T1000 (cell line): ENCODE measurements at regions not wholly inside any gene's neighbourhood (a gene's known extent, or its start where the extent isn't known, plus 50 kb on each side); places are given as distances from the start of the nearest gene placed in this dataset.
"Not testable (repeated sequence)": the region's sequence is repeated elsewhere in the genome, so short reads cannot be mapped to it uniquely, and the experiment has no call there.

Source experiments
- DNase-seq: peaks from one replicate; lab custom pipeline; 2025; ENCODE audit warnings: mixed read lengths; lab: John Stamatoyannopoulos, UW

DNA sequence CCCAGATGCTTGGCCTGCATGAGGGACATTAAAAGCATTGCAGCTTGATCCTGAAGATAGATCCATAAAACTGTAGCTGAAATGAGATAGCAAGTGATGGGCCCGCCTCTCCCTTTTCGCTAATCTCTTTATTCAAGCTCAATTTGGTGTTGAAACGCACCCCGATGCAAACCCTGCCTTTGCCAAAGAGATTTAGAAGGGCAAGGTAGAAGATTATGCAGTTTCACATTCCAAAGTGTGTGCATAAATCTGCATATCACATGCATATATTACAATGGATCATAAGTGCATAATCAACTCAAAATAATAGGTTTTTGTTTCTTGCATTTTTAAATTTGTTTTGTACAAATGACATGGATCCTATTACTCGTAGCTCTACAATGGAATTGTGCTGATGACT lies 80.1 kb upstream of the SHANK2 start:
- DNase-seq: no peak

DNA sequence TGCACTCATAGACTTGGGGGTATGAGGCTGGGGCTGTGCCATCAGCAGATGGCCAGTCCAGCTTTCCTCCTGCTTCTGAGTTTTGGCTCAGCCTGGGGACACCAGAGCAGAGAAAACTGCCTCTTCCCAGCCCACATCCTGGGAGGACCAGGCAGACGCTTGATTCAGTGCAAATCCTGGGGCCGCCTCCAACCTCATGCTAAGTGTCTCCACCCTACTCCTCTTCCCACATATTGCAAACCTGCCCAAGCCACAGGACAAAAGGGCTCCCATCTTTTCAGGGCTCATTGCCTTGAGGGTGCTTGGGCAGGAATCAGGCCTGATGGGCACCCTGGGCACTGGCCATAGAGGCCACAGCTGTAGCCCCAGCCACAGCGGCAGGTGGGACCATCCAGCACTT lies 79.7 kb upstream of the SHANK2 start:
- no peak for DNase-seq

DNA sequence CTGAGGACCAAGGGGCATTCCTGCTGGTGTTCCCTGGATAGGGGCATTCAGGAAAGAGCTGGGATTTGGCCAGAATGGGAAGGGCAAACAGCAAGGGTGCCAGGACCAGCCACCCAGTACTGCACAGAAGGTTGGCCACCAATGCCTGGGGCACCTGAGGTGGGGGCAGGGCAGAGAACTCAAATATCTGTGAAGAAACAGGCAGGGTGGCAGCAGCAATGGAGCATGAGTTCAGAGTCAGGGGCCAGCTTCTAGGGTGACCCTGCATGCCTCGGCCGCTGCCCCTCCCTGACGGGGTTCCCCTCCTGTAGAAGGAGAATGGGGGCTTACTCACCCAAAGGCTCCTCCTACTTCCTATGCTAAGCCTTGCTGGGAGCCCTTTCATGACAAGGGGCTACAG lies 79.3 kb upstream of the SHANK2 start:
- DNase-seq: no peak

DNA sequence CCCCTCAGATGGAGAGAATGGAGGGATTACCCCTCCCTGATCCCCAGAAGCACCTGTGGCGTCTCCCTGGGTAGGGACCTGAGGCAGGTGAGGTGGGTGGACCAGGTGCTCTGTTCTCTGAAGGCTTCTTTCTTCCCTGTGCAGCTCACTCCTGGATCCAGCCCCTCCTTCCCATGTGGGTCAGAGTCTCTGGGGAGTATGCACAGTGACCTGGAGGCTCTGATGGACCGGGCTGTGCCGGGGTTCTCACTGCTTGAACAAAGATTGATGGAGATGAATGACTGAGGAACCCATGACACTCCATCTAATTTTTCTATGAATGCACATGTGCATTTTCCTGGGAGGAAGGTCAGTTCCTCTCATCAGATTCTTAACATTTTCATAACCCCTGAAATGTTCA lies 78.6 kb upstream of the SHANK2 start:
- DNase-seq: no peak

DNA sequence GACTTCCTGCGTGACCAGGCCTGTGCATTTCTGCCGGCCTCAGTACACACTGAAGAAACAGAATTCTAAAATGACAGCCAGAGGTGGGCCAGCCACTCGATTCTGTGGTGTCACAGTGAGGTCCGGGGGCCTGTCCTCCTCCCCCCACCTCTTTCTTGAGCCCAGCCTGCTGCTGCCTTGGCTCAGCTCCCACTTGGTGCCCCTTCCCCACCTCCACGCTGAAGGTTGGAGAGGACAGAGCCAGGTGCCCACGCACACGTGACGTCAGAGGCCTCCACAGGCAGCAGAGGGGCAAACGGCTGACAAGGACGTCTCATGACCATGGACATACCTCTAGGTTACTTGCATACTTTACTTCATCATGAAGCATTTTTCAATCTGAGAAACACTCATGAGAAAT lies 78.0 kb upstream of the SHANK2 start:
- no peak for DNase-seq

DNA sequence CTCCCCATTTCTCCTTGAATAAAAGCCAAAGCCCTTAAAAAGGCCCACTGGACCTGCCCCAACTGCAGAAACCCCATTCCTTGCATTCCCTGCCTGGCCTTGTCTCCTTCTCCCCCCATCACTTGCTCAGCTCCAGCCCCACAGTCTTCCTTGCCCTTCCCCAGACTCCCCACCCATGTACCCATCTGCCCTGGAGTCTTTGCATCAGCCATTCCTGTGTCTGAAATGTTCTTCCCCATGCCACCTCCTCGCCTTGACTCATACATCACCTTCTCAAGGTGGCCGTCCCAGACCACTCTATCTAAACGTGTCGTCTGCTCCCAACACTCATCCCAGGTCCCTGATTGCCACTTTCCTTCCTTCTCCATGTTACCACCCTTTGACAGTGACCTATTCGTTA lies 77.4 kb upstream of the SHANK2 start:
- no peak for DNase-seq

DNA sequence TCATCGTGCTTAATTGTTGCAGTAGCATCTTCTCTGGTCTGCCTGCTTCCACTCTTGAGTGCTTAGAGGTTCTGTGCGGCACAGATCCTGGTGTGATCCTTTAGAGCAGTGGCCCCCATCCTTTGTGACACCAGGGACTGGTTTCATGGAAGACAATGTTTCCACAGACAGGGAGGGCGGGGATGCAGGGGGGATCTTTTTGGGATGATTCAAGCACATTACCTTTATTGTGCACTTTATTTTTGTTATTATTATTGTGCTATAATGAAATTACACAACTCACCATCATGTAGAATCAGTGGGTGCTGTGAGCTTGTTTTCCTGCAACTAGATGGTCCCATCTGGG lies 76.8 kb upstream of the SHANK2 start:
- no peak for DNase-seq

DNA sequence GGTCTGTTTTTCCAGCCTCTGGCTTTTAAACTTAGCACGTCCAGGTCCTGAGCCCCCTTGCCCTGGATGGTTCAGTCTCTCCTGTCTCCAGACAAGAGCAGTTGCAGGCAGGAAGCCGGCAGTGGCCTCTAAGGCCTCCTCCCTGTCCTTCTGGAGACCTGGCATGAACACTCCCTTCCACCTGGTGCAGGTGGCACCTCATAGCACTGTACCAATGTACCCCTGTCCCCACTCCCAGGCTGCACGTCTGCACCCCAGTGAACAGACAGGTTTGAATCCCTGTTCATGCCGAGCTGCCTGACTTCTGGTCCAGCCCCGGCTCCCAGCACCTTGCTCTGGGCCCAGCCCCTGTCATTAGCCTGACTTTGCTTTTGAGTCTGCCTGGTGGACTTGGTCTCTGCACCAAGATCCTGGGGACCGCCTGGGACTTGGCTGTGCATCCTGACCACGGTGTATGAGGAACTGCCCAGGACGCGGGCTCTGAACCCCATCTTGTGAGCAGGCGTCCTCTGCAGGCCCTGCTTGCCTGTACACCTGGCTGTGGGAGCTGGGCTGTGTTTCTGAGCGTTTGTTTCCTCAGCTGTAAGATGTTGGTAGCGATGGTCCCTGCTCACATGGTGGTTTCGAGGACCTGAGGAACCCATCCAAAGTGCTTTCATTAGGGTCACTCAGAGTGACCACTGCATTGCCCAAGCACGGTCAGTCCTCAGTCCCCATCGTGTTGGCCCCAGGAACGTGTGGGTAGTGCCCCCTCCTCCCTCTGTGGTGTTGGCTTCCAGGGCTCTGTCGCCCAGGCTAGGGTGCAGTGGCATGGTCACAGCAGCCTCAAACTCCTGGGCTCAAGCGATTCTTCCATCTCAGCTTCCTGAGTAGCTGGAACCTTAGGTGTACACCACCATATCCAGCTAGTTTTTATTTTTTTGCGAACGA lies 75.0 kb upstream of the SHANK2 start:
- no peak for DNase-seq

DNA sequence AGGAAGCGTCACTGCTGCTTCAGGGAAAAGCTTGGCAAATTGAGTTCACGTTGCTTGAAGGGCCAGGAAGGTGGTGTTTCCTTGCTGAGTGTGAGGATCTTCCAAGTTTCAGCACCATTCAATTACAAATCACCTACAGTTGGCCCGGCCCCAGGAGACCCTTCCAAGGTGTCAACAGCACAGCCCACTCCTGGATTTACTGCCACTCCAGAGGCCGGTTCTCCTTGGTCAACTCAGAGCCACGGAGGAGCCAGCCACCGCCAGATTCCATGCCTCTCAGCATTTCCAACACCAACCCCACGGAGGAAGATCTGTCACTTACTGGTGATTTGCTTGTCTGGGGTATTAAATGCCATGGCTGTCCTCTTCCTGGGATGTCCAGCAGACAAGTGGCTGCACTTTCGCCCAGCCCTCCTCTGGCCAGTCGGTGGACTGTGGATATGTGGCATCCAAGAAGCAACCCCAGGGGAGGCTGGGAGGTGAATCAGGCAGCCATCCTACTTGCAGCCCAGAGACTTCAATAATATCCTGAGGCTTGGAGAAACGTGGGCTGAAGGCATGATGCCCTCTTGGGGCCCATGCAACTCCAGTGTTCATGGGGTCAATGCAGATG lies 74.1 kb upstream of the SHANK2 start:
- no peak for DNase-seq

DNA sequence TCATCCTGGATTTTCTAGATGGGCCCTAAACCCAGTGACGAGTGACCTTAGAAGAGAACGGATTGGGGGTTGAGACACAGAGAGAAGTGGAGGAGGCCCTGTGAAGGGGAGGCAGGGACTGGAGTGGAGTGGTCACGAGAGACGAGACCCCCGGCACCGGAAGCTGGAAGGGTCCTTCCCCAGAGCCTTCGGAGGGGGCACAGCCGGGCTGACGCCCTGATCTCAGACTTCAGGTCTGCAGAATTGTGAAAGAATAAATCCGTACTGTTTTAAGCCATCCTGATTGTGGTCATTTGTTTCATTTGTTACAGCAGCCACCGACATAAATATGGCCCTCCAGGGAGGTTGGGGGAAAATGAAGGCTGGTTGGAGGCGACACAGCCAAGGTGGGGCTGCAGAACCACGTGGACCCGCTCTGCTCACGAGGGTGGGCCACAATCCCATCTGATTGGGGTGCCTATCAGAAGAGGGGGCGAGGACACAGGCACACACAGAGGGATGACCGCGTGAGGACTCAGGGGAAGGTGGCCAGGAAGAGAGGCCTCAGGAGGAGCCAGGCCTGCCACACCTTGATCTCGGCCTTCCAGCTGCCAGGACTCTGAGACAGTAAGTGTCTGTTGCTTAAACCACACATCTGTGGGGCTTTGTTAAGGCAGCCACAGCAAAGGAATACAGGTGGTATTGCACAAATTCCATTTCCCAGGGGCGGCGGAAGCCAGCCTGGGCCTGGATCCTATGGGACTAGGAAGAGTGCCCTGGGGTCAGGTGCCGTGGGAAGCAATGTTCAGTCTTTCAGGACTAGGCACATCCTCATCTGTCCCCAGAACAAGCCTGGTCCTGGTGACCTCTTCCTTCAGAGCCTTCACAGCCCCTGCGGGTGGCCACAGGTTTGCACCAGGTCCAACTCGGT lies 73.3 kb upstream of the SHANK2 start:
- no peak for DNase-seq

DNA sequence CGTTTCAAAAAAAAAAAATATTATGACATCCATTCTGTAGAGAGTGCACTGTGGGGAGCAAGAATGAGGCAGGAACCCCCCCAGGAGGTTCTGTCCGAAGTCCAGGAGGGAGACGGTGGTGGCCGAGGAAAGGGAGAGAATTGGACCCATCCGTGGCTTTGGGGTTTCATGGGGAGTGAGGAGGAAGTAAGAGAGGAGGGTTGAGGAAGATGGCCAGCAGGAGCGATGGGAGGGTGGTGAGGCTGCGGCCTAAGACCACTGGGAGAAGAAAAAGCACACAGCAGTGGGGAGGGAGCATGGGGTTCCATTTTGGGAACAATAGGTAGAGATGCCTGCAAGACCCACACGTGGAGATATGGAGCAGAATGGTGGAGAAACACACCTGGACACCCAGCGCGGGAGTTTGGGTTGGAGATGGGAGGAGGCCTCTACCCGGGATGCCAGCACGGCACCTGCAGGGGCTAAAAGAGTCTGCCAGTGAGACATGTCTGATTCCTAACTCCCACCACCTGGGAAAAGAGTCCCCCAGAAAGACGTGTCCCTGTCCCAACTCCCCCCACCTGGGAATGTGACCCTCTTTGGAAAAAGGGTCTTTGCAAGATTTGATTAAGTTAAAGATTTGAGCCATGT lies 72.5 kb upstream of the SHANK2 start:
- DNase-seq: no peak

DNA sequence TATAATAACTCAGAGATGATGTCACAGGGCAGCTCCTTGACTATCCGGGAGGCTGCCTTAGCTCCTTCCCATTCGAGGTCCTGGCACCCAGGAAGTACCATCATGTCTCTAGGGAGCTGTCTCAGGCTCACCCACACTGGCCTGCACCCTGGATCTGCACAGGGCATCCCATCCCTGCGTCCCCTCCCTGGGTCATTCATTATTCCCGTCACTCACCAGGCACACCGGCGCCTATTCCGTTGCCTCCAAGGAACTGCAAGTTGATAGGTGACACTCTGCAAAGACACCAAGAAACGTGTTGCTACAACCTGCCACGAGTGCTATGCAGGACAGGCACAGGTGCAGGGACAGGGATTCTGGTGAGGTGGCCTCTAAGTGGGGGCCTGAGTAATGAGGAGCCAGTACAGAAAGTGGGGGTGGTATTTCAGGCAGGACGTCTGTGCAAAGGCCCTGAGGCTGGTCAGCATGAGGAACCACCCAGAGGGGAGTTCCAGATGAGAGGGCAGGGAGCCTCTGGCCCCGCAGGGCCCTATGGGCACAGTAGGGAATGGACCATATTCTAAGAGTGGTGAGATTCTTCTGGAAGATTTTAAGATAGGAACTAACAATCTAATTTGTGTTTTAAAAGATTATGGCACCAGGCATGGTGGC lies 71.6 kb upstream of the SHANK2 start:
- no peak for DNase-seq

DNA sequence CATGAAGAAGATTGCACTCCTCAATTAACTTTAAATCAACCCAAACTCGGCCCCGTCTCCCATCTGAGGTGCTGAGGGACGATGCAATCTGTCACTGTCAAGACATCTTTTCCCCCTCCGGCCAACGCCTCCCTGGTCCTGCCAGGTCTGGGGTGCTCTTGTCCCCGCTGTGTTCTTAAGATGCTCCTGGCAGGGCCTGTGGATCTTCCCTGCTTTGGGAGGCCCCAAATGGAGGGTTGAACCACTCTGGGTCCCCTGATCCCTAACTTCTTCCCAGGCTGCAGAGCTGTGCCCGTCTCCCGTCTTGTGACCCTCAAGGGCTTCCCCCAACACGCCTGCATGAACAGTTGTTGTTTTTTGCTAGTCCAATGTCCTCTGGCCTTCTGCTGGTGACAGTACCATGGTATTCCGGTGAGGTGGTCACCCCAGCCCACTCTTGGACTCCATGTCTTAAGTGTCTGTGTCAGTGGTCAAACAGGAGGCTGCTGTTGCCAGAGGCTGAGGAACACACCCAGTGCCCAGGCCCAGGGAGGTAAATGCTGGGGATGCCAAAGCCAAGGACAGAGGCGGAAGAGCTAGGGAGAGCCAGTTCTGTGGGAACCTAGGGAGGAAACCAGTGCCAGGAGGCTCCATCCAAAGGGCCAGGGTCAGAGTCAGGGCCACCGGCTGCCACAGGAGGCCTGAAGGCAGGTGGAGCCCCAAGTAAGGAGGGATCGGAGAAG lies 70.6 kb upstream of the SHANK2 start:
- DNase-seq: no peak

DNA sequence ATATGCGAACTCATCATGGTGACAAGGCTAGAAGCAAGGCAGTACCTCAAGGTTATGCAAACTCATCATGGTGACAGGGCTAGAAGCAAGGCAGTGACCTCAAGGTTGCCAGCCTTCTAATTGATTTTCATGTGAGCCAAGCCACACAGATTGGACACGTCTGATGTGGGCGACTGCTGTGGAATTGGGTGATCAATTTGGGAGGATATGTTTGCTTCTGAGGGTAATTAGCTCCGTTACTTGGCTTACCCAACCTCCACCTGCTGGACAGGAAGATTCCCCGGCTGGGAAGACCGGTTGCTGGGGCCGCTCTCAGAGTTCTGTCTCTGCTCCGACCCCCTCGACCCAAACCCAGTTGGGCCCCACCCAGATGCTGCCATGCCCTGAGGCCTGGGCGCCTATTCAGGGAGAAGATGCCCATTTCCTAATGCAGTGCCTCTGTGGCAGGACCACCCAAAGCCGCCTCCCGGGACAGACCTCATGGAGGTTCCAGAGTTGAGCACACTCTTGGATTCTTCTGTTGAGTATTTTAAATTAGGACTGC lies 69.9 kb upstream of the SHANK2 start:
- DNase-seq: no peak

DNA sequence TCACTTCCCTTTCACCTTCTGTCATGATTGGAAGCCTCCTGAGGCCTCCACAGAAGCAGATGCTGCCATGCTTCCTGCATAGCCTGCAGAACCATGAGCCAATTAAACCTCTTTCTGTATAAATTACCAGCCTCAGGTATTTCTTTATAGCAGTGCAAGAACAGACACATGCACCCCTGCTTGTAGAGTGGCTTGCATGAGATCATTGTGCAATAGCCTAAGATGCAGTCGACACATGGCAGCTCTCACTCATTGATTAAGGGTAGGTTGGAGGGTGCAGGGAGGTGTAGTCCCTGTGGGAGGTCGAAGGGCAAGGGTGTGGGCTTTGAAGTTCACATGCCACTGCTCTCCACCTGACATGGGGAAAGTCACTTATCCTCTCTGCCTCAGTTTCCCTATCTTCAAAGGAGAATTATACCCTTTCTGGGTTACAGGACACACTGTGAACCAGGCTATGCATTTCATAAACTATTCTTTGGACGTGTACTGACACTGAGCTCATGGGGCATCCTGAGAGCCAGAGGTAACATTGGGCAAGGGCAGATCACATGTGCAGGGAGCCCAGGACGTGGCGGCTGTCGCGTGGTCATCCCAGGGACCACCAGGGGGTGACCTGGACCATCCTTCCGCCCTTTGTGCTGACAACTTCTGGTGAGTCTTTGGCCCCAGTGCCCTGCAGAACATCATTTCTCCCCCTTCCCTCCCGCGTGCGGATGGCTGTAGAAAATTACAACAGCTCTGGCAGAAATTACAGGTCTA lies 69.2 kb upstream of the SHANK2 start:
- no peak for DNase-seq

DNA sequence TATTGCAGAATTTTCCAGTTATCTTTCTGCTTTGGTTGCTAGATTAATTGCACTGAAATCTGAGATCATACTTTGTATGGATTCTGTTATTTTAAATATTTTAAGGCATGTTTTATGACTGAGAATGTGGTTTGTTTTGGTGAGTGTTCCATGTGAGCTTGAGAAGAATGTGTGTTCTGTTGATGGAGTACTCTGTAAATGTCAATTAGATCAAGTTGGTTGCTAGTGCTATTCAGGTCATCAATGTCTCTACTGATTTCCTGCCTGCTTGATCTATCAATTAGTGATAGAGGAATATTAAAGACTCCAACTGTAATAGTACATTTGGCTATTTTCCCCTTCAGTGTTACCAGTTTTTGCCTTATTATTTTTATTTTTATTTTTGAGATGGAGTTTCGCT lies 64.3 kb upstream of the SHANK2 start:
- no peak for DNase-seq

DNA sequence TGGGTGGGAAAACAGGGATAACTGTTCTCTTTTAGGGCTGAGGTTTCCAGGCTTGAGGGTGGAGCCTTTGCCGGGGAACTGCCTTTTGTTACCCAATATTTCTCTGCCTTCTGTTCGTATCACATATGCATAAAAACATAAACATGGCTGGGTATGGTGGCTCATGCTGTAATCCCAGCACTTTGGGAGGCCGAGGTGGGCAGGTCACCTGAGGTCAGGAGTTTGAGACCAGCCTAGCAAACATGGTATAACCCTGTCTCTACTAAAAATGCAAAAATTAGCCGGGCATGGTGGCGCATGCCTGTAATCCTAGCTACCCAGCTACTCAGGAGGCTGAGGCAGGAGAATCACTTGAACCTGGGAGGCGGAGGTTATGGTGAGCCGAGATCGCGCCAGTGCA lies 60.2 kb upstream of the SHANK2 start:
- DNase-seq: not testable (repeated sequence)

DNA sequence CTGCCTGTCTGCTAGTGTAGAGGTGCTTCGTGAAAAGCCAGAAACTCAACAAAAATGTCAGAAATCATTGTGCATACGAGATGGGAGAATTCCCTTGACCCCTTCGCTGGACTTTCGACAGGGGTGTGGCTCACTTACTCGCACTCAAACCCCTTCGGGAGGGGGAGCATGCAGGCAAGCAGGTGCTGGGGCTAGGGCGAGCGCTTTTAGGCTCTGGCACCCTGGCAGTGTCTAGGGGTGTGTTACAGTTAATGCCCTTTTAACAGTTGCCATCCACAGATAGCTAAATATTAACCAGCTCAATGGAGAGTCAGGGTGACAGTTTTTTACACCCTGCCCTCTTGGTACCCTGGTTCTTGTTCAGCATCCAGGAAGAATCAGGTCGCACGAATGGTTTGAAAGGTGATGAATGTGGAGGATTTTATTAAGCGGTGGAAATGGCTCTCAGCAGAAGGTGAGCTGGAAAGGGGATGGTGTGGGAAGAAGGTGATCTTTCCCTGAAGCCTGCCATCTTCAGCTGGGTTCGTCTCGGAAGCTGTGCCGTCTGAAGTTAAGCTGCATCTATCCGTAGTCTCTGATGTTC lies 59.6 kb upstream of the SHANK2 start:
- DNase-seq: no peak

DNA sequence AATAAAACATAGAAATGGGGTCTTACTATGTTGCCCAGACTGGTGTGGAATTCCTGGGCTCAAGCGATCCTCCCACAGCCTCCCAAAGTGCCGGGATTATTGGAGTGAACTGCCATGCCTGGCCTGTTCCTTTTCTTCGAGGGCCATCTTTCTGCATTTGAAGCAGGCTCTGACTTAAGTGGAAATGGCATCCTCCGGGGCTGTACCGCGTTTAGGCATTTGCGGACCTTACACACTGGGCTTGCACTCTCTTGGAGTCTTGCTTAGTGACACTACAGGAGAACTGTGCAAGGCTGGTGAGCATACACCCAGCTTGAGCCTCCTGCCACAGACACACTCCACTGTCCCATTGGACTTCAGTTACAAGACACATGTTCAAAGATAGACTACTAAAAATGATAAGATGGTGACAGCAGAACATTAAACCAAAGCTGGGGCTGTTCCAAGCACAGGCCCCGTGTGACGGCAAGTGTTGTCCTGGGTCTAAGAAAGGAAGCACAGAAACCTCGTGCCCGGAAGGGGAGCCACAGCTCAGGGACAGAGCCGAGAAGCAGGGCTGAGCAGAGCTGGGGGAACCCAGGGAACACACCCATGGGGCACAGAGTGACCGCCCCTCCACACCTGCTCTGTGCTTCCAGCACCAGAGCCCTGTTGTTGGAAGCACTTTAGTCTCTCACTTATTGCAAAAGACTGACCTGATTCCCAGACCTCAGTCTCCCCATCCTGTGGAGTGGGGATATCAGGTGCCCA lies 59.0 kb upstream of the SHANK2 start:
- DNase-seq: no peak
